GM21529 (cell line): ENCODE measurements at regions not wholly inside any gene's neighbourhood (a gene's known extent, or its start where the extent isn't known, plus 50 kb on each side); places are given as distances from the start of the nearest gene placed in this dataset.
A peak's percentile ranks its signal among the peaks of the same experiment; 100 is the strongest.

Experiments
- ATAC-seq: cut with Tn5 transposase; IDR thresholded peaks from one replicate; pipeline ENCODE4 v1.9.1; 2021; ENCODE audit not compliant: unreplicated experiment

GRCh38 chr3:72470904-72471417, 377.3 kb downstream of the SHQ1 start:
- ATAC-seq = no peak

- ATAC-seq = no peak
Measured at GRCh38 chr3:72465853-72466252, 382.4 kb downstream of the SHQ1 start.

GRCh38 chr3:72463083-72463482, 385.2 kb downstream of the SHQ1 start:
- no peak for ATAC-seq

DNA sequence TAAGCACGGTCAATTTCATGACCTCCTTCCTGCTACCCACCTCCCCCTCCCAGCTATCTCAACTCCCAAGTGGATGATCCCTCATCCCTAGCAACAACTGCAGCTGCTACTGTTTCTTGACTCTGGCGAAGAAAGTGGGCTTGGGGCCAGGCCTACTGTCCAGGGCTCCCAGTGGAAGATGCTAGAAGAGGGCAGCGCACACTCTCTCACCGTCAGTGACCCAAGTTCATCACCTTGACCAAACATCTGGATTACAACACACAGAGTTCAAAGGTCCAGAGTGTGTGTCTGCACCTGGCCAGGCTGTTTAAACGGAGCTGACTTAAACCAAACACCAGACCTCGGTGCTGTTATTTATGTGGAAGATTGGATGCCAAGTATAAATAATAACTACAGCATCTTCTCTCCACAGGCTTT, 385.6 kb downstream of the SHQ1 start:
- ATAC-seq = no peak

GRCh38 chr3:72461787-72462186, 386.5 kb downstream of the SHQ1 start:
- no peak for ATAC-seq

DNA sequence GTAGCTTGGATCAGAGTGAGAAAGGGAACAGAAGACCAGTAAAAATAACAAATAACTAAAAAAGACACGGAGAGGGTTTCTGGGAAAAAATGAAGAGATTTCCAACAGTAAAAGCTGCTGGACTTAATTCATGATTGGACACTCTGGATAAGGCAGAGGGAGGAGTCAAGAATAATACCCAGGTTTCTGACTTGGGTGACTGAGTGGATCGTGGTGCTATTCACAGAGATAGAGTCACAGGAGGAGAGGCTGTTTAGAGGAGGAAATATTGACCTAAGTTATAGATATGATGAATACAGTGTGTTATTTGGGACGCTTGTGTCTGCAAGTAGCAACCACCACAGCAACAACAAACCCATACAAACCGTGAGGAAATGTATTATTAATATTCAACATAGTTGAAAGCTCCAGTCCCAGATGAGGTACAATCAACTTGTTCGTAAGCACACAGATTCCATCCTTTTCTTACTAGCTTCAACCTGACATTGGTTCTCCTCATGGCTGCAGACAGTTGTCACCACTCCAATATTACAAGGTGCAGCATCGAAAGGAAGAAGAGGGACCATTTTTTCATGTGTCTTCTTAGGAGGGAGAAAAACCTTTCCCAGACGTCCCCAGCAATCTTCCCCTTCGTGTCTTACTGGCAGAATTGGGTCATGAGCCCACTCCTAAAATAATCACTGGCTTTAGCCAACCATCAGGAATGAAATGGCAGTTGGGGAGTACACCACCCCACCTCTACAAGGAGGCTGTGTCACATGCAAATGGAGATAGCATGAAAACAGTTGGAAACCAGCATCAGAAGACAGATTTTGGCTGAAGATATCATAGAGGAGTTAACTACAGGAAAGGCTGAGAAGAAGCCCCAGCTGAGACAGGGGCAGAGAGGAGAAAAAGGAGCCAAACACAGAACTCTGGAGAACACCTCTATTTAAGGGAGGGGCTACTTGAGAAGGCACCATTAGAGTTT, 387.8 kb downstream of the SHQ1 start:
- ATAC-seq = no peak

DNA sequence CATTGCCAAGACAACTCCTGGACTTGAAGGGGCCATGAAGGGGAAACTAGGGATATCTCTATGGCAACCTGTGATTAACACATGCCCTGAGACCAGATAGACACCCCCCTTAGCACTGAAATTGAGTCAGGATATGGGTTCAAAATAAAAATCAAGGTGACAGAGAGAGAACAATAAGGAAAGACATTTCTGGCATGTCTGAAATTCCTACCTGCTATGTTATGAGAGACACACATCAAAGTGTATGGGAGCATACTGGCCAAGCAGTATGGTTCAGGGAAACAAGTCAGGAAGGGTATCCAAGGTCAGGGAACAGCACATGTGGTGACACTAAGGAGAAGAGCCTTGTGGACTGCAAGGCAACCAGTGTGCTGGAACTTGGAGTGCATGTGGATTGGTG, 388.7 kb downstream of the SHQ1 start:
- no peak for ATAC-seq

GRCh38 chr3:72458375-72458774, 389.9 kb downstream of the SHQ1 start:
- no peak for ATAC-seq

GRCh38 chr3:72454441-72454840, 393.8 kb downstream of the SHQ1 start:
- ATAC-seq = no peak

DNA sequence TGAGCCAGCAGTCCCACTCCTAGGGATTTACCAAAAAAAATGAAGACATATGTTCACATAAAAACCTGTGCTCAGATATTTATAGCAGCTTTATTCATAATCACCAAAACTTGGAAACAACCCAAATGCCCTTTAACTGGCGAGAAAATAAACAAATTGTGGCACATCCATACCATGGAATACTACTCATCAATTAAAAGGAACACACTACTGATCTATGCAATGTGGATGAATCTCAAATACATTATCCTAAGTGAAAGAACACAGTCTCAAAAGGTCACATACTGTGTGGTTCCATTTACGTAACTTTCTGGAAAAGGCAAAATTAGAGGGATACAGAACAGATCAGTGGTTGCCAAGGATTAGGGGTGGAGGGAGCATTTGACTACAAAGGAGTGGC, 394.5 kb downstream of the SHQ1 start:
- no peak for ATAC-seq

- no peak for ATAC-seq
Measured at GRCh38 chr3:72452745-72453144, 395.5 kb downstream of the SHQ1 start.

DNA sequence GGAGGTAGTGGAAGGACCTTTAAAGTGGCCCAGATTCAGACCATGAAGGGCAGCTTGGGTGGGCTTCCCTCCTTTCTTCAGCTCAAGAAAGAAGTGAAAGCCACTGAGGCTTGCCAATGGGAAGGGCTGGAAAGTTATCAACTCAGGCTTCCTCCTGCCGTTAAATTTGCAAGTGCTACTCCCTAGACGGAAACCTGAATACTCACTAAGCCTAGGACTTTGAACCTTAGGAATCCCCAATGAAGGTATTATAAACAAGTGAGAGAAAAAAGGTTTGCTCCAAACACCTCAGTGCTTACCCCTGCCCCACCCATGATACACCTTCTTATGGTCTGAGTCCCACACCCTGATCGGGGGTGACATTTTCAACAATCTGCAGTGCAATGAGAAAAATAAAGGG, 396.4 kb downstream of the SHQ1 start:
- no peak for ATAC-seq

GRCh38 chr3:72449551-72449950, 398.7 kb downstream of the SHQ1 start:
- ATAC-seq = no peak

- ATAC-seq = no peak
Measured at GRCh38 chr3:72448858-72449257, 399.4 kb downstream of the SHQ1 start.

- ATAC-seq = no peak
Measured at GRCh38 chr3:72448375-72448823, 399.8 kb downstream of the SHQ1 start.

DNA sequence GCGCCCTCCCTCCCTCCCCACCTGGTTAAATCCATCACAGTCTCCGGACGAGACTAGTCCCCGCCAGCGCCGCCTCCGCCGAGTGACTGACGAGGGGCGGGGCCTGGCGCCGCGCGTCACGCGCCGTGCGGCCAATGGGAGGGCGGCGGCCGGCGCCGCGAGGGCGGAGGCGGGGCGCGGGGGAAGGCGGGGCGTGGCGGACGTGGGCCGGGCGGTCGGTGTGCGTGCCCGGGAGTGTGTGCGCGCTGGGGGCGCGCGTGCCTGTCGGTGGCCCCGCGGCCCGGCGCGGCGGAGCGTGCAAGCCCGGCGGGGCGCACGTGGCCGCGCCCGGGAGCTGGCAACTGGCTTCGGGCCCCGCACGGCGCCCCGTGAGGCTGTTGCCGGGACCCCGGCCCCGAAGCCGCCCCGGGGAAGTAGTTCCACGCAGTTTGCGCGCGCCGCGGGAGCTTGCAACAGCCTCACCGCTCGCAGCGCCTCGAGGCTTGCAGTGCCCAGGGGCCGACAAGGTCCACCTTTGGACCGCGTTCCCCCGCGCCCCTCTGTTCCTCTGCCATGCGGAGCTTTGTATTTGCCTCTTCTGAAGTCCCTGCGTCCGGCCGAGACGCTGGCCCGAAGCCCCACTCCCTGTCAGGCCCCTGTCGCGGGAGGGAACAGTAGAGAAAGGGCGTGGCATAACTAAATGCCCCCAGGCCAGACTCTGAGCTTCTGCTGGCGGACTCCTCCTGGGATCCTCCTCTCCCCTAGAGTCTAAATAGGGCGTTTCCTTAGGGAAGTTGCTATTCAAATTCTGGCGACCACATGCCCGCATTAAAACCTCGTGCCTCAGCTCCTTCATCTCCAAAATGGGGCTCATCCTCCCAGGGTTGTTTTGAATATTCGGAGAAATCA, 400.9 kb downstream of the SHQ1 start:
- ATAC-seq = peak; percentile 85

- ATAC-seq = peak; percentile 36
Measured at GRCh38 chr3:72446218-72447058, 401.8 kb downstream of the SHQ1 start, which contains the start of gene RYBP. TSS of gene RYBP (minus strand) at chr3:72446621.

GRCh38 chr3:72445827-72446217, 402.4 kb downstream of the SHQ1 start:
- no peak for ATAC-seq

DNA sequence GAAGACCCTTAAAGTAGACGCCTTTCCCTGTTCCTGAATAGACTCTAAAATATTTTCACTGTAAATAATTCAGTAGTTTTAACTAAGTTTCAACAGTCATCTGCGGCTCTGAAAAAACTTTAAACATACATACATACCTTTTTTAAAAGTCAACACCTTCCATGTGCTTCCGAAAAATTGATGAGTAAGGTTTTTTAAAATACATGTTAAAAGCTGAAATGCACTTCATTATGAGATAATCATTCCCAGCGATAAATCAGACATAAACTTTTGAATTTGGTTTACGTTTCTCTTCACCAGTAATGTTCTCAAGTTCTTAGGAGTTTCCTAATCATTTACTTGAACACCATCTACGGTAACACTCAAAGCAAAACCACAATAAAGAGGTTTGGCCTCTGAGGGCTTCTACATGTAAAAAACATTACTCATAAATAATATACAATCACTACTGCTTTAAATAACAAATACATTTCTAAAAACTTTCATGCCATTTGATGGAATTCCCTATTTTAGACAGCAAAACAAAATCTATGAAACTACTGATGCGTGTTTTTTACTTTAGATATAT, 403.5 kb downstream of the SHQ1 start:
- ATAC-seq = no peak

DNA sequence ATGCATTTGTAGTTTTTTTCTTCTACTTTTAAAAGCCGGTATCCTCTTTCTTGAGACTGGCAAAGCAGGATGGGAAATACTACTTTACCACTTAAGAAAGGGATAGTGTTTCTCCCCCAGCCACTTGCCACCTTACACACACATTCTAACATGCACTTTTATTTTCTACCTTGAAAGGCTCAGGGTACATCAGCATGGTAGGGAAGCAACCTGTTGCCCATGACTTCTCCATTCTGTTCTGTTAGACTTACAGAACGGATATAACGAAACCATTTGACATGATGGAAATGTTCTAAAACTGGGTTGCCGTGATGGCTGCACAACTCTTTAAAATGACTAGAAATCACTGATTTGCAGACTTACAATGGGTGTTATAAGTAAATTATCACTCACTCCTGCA, 405.5 kb downstream of the SHQ1 start:
- ATAC-seq = no peak
